Stomach smooth muscle (tissue), 2 donors: ENCODE measurements at regions not wholly inside any gene's neighbourhood (a gene's known extent, or its start where the extent isn't known, plus 50 kb on each side); places are given as distances from the start of the nearest gene placed in this dataset.

ENCODE experiments used
- H3K27ac ChIP-seq: one replicate; pipeline ENCODE4 v1.7.0; 2013; ENCODE audit warnings: mild to moderate bottlenecking, low read length, inconsistent platforms
- H3K27me3 ChIP-seq, 2 donors: one replicate each; pipeline ENCODE4 v1.7.0; 2013; ENCODE audit warnings: low read length in 2 of 2; ENCODE audit not compliant: insufficient read depth in 2 of 2, control insufficient read depth in 1 of 2
- H3K36me3 ChIP-seq, 2 donors: one replicate each; pipeline ENCODE4 v1.7.0; 2013; ENCODE audit warnings: low read length in 2 of 2; ENCODE audit not compliant: control insufficient read depth in 2 of 2, insufficient read depth in 2 of 2
- H3K4me1 ChIP-seq: one replicate; pipeline ENCODE4 v1.7.0; 2013; ENCODE audit warnings: low read length; ENCODE audit not compliant: control insufficient read depth, insufficient read depth
- H3K4me3 ChIP-seq, 2 donors: one replicate each; pipeline ENCODE4 v1.7.0; 2013; ENCODE audit warnings: low read length in 2 of 2
- H3K9ac ChIP-seq, 2 donors: one replicate each; pipeline ENCODE4 v1.7.0; 2013; ENCODE audit warnings: low read length in 2 of 2, mild to moderate bottlenecking in 1 of 2
- H3K9me3 ChIP-seq, 2 donors: one replicate each; pipeline ENCODE4 v1.7.0; 2013; ENCODE audit warnings: low read length in 2 of 2; ENCODE audit not compliant: control insufficient read depth in 2 of 2
- donor health status: healthy.
- donor health status: Pancreatic carcinoma.

DNA sequence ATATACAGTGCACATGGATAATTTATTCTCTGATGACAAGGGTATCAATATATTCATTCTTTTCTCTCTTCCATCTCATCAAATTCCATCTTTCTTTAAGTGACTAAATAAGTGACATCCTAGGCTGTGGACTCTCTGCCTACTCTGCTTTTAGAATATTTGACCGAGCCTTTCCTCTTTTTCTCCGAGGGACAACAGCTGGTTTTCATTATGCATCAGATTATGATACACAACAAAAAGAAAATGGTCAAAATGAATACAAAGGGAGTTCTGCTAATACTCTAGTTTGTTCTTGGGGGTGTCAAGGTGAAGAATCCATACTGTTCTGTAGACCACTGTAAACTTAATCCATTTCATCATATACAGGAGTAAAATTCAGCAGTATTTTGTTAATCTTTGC, 942.6 kb downstream of the KCNJ2 start:
- H3K4me3 ChIP-seq = no peak overlapping the region
- H3K27ac ChIP-seq = no peak overlapping the region
- H3K9me3 ChIP-seq = no peaks in the 10 kb centered on the region
- no peaks in the 10 kb centered on the region for H3K27me3 ChIP-seq
- H3K9ac ChIP-seq = no peak overlapping the region
- H3K4me1 ChIP-seq = no peaks in the 10 kb centered on the region
- no peaks in the 10 kb centered on the region for H3K36me3 ChIP-seq

DNA sequence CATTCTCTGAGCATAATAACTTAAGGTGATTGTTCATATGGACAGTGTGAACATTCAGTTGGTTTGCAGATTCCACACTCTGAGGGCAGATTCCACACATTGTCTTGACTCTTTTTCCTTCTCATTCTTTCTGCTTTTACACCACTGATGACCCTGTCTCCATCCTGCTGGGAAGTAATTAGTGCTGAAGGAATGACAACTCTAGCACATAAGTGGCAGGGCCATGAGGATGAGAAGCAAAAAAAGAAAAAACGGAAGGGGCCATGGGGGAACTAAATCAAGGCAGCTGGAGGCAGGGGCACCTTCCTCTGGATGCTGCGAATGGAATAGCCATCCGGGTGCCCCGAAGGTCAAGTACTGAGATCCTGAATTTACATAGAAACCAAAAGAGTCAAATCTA, 944.0 kb downstream of the KCNJ2 start:
- Histone ChIP-seq H3K36me3 (no peaks in the 10 kb centered on the region), H3K27me3 (no peaks in the 10 kb centered on the region), H3K9ac (no peak overlapping the region), H3K9me3 (no peaks in the 10 kb centered on the region), H3K27ac (no peak overlapping the region), H3K4me1 (no peaks in the 10 kb centered on the region), H3K4me3 (no peak overlapping the region)

DNA sequence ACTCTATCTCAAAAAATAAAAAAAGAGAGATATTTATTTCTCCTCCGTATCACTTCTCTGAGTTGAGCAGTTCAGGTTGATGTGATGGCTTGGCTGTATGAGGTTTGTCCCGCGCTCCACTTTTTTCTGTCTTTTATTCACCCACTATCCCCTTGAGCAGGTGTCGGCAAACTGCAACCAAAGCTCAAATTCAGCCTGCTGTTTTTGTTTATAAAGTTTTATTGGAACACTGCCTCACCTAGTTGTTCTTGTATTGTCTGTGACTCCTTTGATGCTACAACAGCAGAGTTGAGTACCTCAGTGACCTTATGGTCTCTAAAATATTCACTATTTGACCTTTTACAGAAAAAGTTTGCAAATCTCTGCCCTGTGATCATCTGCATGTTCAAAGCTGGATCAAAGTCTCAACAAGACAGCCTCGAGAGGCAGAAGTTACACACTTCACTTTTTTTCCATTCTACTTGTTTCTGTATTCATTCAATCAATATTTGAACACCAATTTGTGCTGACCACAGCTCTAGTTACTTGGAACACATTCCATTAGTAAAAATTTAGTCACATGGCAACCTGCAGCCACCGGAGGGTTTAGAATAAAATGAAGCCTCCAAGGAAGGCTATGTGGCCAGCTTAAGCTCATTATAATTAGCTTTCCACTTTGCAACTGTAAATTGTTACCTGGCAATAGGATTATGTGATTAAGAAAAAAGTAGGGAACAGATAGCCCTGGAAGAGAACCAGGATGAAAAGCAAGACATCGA, 945.8 kb downstream of the KCNJ2 start:
- H3K4me1 ChIP-seq = no peaks in the 10 kb centered on the region
- H3K27ac ChIP-seq = no peak overlapping the region
- H3K9ac ChIP-seq = no peak overlapping the region
- no peaks in the 10 kb centered on the region for H3K27me3 ChIP-seq
- no peak overlapping the region for H3K4me3 ChIP-seq
- H3K9me3 ChIP-seq = no peaks in the 10 kb centered on the region
- H3K36me3 ChIP-seq = no peaks in the 10 kb centered on the region

DNA sequence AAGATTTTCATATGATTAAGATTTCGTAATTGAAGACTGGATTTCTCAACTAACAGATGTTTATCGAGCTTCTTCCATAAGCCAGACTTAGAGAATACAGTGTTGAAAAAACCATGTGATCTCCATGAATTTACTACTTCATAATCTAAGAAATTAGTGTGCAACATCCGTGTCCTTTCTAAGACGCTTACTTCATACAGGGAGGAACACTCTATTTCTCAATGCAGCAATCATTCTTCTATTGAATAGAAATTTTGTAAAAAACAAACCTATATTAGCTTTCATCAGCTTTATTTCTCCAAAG, 946.3 kb downstream of the KCNJ2 start:
- no peak overlapping the region for H3K4me3 ChIP-seq
- H3K4me1 ChIP-seq = no peaks in the 10 kb centered on the region
- H3K27me3 ChIP-seq = no peaks in the 10 kb centered on the region
- no peaks in the 10 kb centered on the region for H3K9me3 ChIP-seq
- no peak overlapping the region for H3K27ac ChIP-seq
- H3K36me3 ChIP-seq = no peaks in the 10 kb centered on the region
- no peak overlapping the region for H3K9ac ChIP-seq

DNA sequence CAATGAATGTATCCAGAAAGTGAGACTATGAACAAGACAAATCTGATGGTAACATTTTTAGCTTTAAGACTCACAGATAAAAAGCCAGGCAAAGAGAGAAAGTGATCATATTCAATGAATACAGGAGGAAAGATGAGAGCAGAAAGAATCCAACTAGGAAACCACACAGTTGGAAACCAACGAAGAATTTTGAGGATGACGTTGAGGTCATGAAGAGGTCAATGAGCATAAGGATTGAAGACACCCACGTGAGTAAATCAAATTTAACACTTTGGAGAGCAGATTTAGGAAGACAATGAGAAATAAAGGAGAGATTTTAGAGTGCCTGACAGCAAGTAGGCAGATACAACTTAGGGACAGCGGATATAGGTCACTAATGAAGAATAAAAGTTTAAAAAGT, 948.1 kb downstream of the KCNJ2 start:
- Histone ChIP-seq H3K9ac (no peak overlapping the region), H3K36me3 (no peaks in the 10 kb centered on the region), H3K9me3 (no peaks in the 10 kb centered on the region), H3K27me3 (no peaks in the 10 kb centered on the region), H3K27ac (no peak overlapping the region), H3K4me3 (no peak overlapping the region), H3K4me1 (no peaks in the 10 kb centered on the region)

DNA sequence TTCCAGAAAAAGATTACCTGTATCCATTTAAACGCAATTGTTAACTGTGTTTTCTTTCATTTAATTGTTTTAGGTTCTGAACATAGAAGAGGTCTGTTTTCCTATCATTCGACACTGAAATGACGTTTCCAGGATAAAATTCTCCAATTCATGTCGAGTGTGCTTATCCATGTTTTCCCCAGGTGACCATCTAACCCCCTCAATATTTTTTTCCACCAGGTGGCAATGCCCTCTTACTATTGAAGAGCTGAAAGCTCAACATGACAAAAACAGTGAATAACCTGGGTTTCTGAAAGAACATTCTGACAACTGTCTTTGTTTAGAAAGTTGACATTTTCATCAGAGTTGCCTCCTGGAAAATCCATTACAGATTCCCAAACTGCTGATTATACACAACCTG, 948.7 kb downstream of the KCNJ2 start:
- H3K27ac ChIP-seq = no peak overlapping the region
- H3K36me3 ChIP-seq = no peaks in the 10 kb centered on the region
- H3K9me3 ChIP-seq = no peaks in the 10 kb centered on the region
- H3K4me1 ChIP-seq = no peaks in the 10 kb centered on the region
- no peaks in the 10 kb centered on the region for H3K27me3 ChIP-seq
- no peak overlapping the region for H3K9ac ChIP-seq
- no peak overlapping the region for H3K4me3 ChIP-seq

DNA sequence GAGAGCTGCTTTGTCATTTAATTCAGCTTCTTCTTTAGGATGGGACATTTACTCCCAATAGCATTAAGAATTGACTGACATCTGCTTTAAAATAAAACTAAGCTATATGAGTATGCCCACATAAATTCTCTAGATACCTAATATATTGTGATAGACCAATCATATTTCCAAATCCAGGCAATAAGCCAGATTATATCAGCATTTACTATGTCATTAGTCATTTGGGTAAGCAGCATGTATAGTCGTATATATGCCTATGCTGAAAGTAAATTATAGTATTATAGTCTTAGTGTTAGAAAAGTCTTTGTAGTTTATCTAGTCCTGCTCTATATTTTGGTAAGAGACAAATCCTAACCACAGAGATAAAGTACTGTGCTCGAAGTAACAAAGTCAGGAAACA, 958.1 kb downstream of the KCNJ2 start:
- Histone ChIP-seq H3K9ac (no peak overlapping the region), H3K36me3 (no peaks in the 10 kb centered on the region), H3K4me3 (no peak overlapping the region), H3K4me1 (no peaks in the 10 kb centered on the region), H3K27me3 (no peaks in the 10 kb centered on the region), H3K27ac (no peak overlapping the region), H3K9me3 (no peaks in the 10 kb centered on the region)

DNA sequence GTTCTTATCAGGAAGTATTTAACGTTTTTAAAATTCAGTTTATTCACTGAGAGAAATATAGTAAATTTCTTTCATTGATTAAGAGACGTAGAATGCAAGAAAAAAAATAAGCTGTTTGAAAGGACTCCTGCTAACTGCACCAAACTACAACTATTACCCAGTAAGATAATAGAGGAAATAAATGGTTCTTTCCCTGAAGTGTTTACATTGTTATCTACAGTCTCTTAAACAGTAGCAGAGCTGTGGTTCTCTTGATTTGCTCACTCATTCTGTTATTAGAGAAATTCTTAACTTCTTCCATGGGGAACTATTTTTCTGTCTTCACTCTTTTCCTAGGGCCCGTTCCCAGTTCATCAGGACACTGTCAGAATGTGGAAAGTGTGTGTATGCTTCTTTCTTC, 973.0 kb downstream of the KCNJ2 start:
- Histone ChIP-seq H3K4me3 (no peak overlapping the region), H3K9me3 (no peaks in the 10 kb centered on the region), H3K4me1 (no peaks in the 10 kb centered on the region), H3K36me3 (no peaks in the 10 kb centered on the region), H3K9ac (no peak overlapping the region), H3K27me3 (no peaks in the 10 kb centered on the region), H3K27ac (no peak overlapping the region)

DNA sequence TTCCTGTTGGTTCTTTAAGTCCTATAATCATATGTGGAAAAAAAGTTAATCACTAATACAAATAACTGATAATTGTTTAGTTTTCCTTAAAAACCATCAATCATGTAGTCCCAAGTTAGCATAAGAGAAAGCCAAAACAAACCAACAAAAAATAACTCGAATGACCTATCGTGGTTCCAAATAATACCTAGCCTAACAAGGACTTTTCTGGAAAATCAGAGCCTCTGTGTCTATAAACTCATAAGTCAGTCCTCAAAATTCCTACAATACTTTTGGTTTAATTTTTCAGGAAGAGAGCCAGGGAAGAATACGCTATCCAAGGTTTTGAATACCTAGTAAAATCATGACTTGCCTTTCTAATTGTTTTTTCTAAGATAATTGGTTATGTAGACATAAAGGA, 975.3 kb upstream of the SOX9 start:
- H3K4me1 ChIP-seq = no peaks in the 10 kb centered on the region
- H3K4me3 ChIP-seq = no peak overlapping the region
- H3K27me3 ChIP-seq = no peaks in the 10 kb centered on the region
- H3K27ac ChIP-seq = no peak overlapping the region
- H3K9ac ChIP-seq = no peak overlapping the region
- no peaks in the 10 kb centered on the region for H3K36me3 ChIP-seq
- H3K9me3 ChIP-seq = no peaks in the 10 kb centered on the region

DNA sequence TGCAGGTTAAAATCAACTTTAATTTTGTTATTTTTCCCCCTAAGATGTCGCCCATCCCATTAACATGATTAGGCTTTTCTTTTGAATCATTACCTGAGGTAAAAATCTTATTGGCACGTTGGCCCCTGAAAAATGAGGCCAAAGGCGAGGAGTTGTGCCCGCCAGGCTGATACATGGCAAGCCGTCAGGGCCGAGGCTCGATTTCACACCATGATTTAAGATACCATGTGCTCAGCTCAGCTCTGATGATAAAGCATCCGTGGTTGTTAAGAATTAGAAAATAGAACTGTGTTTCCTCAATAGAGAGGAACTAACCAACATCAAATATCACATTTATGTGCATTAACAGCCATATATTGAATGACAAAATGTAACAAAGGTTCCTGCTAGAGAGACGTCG, 972.9 kb upstream of the SOX9 start:
- Histone ChIP-seq H3K4me3 (no peak overlapping the region), H3K27me3 (no peaks in the 10 kb centered on the region), H3K4me1 (no peaks in the 10 kb centered on the region), H3K27ac (no peak overlapping the region), H3K9ac (no peak overlapping the region), H3K9me3 (no peaks in the 10 kb centered on the region), H3K36me3 (no peaks in the 10 kb centered on the region)

DNA sequence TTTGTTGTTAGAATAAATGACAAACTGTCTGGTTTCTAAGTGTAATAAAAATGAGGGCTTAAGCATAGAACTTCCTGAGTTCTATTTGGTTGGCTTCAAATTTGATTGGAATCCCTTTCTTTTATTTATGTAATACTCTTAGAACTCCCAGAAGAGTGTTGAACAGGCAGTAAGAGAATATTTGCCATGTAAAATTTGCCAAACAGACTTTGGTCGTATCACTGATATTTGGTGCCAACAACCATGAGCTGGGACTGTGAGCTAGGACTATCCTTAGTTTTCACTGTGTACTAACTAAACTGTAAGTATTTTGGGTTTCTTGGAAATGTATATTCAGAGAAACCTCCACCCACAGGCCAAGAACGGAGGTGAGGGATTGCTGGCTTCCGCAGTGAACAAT, 971.2 kb upstream of the SOX9 start:
- no peaks in the 10 kb centered on the region for H3K27me3 ChIP-seq
- H3K36me3 ChIP-seq = no peaks in the 10 kb centered on the region
- no peak overlapping the region for H3K9ac ChIP-seq
- no peak overlapping the region for H3K27ac ChIP-seq
- H3K4me1 ChIP-seq = no peaks in the 10 kb centered on the region
- H3K4me3 ChIP-seq = no peak overlapping the region
- no peaks in the 10 kb centered on the region for H3K9me3 ChIP-seq
